HCEC 1CT (cell line): ENCODE measurements at regions not wholly inside any gene's neighbourhood (a gene's known extent, or its start where the extent isn't known, plus 50 kb on each side); places are given as distances from the start of the nearest gene placed in this dataset.

Experiments used
- DNase-seq: peaks from one replicate; pipeline ENCODE4 v3.0.0-alpha.2; 2017

DNA sequence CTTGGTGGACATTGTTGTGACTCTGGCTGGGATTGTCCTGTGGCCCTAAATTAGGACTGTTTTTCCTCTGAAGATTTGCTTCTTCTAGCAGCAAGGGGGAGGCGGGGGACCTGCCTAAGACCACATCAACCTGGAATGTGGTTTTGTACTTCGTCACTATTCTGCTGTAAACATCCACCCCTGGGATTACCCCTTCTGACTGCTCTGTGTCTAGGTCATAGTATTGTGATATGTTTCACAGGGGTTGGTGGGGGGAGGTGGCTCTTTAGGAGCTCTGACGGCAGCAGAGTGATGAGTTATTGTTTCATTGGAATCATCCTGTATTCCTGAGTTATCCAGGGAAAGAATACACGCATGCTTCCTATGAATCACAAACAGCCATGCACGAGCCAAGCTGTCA is 226.4 kb upstream of the MYT1L start:
- DNase-seq = no peak

DNA sequence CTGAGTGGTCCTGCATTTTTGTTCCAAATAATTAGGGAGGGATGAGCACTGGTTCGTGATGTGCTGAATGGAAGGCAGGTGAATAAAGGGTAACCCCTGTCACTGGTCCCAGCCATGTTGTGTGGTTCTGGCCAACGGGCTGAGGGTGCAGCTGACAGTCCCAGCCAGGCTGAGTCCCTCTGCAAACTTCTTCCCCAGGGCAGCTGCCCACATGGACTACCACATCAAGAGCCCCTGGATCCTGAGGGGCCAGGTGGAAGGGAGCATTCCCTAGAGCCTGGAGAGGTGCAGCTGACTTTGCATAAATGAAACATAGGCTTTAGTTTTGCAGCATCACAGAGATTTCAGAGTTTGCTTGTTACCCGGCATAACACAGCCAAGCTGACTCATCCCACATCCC is 219.8 kb upstream of the MYT1L start:
- no peak for DNase-seq

DNA sequence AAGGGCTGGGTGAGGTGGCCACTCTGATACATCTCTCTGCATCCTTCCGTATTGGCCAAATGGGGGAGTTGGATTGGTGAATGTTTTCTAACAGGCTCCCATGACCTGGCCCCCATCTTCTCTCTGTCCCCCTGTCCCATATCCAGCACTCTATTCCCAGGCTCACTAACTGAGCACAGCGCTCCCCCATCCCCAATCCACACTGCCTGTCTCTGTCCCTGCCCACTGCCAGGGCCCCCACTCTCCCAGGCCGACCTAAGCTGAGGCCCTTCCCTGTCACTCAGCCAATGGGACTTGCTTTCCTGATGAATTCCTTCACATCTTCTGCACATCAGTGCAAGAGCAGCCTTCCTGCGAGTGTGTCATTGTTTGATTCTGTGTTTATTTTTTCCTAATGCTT is 216.8 kb upstream of the MYT1L start:
- DNase-seq = no peak

DNA sequence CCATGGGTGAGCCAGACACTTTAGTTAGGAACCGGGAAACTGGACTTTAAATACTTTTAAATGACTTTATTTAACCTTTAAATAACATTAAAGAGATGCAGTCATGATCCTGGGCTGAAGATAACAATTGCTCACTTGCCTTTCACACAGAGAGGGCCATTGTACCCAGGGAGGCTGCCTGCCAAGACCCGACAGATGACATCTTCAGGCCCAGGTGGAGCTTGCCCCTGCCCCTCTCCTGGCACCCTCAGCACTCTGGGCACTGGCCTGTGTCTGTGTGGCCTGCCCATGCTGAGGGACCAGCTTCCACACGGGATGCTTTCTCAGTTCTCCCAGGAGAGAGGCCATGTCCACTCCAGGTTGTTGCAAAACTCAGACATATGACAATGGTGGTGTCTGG is 216.4 kb upstream of the MYT1L start:
- no peak for DNase-seq

DNA sequence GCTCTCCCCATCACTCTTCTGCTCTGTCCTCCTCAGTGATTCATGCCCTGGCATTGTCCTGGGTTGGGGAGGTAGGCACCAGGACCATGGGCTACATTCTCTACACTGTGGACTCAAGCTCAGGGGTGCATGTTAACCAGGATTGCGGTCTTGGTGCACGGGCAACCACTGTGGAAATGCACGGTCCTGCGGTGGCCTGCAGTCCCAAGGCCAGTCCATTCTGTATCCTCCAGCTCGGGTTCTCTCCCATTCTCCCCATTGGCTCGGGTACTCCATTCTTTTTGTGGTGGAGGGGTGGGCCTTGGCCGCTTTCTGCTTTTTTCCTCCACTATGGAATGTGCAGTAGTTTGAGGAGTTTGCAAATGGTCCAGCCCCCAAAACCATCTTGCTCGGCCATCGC is 215.0 kb upstream of the MYT1L start:
- no peak for DNase-seq

DNA sequence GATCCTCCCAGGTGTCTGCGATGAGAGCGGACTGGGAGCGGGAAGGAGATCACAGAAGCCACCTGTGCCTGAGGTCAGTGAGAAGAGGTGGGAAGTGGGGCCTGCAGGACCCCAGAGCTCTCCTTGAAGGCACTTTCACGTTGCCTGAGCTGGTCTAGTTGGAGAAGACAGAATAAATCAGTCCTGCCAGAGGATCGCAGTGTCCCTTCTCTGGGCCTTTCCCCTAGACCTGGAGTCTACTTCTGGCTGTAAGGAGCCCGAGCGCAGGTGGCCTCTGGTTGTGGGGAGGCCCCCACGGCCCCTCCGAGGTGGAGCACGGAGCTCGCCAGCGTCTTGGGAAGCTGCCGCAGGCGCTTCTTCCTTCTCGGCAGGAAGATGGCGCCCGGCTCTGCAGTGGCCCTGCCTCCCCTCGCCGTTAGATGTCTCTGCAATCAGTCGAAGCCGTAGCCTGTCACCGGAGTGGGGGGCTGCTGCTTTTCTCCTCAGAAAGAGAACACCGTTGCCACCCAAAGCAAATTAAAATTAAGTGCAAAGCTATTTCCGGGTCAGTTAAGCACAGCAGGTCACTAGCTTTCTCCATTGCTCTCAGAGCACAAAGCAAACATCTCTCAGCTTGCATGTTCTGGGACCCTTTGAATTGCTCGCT is 212.0 kb upstream of the MYT1L start:
- DNase-seq = no peak

DNA sequence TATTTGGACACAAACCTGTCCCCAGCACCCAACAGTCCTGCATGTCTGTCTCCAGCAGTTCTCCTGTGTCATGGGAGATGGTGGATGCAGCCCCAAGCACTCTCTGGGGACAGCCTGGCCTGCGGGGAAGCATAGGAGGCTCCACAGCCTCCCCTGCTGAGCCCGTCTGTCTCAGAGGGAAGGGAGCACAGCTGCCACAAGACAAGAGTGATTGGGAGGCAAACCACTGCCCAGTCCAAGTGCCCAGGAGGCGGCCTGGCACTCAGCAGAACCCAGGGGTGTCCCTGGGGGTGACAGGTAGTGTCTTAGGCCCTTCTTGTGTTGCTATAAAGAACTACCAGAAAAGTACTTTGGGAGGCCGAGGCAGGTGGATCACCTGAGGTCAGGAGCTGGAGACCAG is 211.2 kb upstream of the MYT1L start:
- no peak for DNase-seq

DNA sequence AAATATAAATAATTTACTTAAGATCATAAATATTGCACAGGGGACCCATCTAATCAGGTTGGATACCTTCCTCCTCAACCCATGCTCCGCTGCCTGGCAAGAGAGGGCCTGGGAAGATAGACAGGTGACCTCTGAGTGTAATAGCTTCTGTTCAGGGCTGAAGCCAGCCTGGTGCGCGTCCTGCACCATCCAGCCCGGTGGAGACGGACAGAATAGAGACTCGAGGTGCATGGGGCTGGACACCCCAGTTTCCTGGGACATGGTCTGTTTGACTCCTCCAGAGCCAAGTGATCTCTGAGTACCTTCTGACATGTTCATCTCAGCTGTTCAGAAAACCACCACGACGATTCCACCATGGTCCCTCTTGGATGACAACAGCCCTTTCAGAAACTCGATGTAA is 209.3 kb upstream of the MYT1L start:
- DNase-seq = no peak

DNA sequence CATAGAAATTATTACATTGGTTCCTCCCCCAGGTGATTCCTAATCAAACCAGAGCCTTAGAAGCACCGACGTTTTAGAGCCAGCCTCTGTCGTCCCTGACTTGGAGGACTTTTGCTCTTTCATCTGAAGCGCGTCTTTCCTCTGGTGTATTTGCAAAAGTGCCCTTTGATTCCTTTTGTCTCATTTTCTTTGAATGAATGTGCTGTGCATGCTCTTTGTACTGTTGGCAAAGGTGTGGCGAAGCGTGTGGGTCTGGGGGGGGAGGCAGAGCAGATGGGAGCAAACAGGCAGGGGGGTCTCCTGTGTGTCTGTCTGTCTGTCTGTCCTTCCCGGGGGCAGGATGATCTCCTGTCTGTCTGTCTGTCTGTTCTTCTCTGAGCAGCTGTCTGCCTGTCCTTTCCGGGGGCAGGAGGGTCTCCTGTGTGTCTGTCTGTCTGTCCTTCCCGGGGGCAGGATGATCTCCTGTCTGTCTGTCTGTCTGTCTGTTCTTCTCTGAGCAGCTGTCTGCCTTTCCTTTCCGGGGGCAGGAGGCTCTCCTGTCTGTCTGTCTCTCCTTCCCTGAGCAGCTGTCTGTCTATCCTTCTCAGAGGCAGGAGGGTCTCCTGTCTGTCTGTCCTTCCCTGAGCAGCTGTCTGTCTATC is 205.5 kb upstream of the MYT1L start:
- no peak for DNase-seq

DNA sequence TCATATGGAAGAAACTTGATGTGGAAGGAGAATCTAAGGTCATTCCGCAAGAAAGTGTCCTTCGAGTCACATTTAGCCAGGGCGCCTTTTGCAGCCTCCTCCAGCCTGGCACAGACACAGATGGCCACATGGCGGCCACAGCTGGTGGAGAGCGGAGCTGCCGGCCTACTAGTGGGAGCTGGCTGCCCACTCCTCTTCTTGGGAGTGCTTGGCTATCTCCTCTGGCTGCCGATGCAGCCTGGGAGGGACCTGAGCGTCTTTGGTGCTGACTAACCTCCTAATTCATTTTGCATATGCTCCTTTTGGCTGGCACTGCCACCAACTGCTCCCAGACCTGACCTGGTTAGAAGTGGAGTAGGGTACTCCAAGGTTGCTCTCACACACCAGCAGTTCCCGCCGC is 199.3 kb upstream of the MYT1L start:
- no peak for DNase-seq

DNA sequence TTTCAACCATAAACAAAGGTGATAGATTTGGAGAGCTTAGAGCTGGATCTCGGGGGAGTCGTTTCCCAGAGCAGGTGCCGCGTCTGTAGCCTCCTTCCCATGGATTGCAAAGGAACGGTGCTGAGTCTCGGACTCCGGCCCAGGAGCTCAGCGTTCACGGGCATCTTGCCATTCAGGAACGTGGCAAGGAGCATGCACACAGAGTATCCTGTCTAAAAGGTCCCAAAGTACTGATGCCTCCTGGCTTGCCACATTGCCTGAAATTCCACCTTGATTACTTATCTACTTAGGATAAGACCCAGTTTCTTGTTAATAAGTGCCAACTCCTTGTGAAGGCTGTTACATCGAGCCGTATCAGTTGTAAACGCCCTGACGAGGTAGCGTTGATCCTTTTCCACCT is 197.8 kb upstream of the MYT1L start:
- no peak for DNase-seq

DNA sequence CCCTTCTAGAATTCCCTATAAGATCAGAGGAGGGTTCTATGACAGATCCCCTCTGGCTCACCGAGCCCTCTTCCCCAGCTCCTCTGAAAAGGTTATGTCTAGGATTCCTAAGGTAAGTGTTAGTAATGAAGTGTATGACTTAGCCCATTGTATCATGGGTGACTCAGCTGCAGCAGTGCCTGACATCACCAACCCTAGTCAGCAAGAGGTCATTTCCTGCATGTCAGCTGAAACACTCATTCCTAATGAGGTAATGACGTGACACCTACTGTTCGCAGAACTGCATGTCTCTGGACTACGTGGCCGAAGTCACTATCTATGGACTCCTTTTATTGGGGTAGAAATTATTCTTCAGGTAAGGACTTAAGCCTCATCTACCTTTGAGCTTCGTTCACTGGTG is 196.1 kb upstream of the MYT1L start:
- no peak for DNase-seq

DNA sequence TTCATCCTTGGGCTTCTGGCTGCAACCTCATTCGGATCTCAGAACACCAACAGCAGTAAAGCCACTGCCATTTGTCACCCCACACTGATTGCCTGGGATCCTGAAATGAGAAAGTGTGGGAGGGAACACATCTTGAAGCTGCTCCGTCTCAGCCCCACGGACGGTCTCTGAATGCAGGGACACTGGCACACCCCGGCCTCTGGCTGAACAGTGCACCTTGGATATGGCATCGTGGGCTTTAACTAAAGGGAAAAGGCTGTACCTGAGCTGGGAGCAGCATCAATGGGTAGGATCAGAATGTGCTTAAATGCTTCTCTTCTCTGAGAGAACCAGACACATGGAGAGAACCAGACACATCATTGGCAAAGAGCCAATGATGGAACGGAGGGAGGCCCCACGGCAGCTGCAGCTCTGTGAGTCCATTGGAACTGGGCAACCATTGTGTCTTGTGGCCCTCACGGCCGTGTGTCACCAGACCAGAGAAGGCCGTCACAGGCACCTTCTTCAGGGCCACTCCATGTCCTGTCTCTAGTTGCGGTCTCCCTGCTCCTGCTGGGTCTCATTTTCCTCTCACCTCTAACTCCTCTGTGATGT is 193.4 kb upstream of the MYT1L start:
- DNase-seq = no peak

DNA sequence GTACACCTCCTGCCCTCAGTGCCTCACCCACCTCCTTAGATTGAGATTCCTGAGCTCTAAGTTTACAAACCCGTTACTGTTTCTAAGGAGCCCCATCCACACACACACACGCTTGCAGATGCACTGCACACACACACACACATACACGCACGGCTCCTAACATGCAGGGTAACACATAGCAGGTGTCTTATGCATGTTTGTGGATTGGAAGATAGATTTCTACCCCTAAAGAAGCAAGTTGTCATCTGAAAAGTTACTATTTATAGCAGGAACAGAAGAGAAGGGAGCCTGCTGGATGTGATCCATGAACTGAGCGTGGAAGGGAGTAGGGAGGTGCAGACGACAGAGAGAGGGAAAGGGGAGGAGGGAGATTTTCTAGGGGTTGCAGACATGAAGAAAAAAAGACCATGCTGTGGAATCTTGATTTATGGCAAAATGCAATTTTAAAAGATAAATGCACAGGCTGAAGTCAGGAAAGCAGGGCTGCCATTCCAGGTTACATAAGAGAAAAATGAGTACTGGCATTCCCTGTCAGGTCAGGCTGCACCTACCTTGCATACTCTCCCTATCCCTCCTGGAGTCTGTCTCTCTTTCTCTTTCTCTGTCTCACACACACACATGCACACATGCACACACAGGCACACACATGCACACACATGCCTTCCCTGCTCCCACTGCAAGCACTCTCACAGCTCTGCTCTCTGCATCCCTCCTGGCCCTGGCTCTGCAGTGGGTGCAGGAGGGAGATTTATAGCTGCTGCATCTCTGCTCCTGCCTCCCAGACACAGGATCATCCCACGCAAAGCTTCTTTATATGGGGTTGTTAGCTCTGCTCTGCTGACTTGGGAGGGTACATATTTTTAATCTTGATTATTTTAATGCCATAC is 192.6 kb upstream of the MYT1L start:
- DNase-seq = no peak

DNA sequence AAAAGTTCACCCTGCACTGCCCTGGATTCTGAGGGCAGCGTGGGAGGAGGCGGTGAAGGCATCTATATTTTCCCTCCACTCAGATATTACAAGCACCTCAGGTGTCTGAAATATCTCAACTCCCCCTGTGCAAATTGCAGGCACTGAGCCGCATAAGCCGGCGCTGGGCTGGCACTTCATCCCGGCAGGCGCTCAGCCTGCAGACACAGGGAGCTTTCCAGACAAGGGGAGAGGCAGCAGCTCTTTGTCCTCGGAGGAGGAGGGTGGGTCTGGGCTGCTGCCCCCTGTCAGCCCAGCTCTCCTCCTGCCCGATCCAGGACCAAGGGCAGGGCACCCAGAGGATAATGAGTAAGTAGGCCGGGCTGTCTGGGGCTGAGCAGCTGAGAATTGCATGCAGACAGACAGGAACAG is 189.3 kb upstream of the MYT1L start:
- no peak for DNase-seq

DNA sequence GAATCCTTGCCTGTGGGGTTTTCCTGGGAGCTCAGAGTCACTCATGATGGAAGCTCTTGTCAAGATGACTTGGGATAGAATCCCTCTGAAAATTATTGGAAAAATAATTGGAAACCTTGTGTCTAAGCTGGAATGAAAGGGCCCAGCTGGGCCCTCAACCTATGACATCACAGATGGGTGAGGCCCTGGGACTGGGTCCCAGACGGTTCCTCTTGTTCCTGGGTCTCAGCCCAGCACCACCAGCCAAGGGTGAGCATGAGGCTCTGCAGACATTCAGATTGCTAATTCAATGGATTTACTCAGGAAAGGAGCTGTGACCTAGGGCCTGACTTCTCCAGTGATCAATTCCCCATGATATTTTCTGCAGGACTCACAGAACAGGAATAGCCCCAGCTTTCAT is 188.3 kb upstream of the MYT1L start:
- no peak for DNase-seq

DNA sequence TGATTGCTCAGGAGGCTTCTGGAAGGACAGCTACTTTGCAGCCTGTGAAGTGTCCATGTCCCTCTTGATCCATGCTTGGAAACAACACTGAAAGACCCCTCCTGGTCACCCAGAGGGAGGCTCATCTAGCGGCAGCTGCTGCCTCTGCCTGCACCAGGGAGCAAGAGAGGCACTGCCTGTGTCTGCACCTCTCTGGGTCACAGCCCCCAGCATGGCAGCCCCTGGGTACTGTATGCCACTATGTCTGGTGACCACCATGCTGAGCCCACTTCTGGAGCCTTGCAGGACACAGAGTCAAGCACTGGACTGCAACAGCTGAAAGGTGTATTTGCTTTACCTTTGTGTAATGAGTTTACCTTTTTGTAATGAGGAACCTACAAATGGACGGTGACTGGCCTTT is 186.3 kb upstream of the MYT1L start:
- DNase-seq = no peak

DNA sequence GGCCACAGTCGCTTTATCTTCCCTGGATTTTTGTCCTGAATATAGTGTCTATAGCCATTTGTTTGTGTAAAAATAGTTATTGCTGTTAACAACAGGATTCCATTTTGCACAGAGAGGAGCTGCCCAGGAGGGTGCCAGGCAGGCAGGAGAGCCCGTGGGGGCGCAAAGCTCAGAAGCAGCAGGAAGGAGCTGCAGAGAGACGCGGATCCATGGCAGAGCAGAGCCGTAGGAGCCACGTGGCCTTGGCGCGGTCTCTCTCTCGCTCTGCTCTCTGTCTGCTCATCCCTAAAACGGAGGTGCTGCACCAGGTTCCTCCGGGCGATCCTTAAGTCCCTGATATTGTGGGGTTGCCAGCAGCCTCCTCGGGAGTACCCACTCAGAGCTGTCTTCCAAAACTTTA is 185.3 kb upstream of the MYT1L start:
- no peak for DNase-seq

DNA sequence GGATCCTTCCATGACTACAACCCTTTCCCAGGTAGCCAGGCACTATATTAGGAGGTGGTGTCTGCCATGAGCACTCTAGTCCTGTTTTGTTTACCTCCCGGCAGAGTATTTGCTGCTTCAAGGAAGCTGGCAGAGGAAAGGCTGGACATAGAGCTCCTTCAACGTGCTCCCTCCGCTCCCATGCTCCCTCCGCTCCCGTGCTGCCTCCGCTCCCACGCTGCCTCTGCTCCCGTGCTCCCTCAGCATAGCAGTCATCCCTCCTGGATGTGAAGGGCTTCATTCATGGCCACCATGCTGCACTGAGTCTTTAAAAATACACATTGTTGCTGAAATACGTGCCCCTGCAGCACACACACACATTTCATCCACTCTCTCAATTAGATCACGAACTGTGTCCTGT is 181.9 kb upstream of the MYT1L start:
- no peak for DNase-seq

DNA sequence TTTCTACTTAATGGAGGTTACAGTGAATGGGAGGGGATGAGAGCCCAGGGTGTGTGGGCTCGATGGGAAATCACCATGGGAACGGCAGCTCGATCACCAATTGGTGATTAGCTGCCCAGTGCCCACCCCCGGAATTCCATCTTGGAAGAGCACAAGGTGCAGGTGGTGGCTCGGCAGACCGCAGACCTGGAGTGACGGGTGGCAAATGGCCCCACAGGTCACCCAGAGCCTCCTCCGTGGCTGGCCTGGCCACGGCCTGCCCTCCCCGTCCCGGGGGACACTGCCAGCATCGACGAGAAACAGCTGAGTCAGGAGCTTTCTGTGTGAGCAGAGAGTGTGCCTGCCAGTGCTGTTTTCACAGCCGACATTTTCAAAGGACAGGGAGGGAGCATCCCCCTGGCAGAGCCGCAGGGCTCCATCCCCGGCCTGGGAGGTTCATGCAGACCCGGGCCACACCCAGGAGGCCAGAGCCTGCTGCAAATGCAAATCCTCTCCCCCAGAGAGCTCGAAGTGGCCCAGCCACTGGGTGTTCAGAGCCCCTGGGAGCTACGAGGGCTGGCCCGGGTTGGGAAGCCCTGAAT is 176.4 kb upstream of the MYT1L start:
- DNase-seq = no peak

DNA sequence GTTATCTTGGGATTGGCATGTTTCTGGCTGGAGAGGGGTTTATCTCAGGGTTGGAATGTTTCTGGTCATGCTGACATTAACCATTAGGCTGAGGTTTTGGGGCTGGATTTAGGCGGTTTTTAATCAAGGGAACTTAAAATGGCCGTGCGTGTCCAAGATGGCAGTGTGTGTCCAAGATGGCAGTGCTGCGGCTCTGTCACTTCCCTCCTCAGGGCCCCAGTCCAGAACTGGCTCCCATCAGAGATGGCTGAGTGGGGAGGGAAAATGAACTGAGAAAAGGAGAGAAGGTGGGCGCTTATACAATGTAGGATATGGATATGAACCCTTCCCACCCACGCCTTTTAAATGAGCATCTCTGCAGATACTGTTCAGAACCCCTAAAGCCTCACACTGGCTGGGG is 175.5 kb upstream of the MYT1L start:
- no peak for DNase-seq

DNA sequence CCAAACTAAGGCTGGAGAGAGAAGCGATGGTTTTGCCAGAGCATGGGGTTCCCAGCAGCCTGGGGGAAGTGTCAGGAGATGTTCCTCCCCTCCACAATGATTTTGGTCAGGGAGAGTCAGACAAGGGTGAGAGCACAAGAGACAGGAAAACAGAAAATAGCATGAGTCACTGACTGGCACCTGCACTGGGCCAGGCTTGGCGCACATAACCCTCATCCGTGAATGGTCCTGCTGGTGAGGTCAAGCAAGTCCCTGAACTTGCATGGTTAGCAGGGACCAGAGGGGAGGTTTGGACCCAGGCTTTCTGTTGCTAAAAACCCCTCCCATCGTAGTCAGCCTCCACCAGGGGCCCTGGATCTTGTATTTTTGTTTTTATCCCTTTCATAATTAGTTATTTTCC is 174.5 kb upstream of the MYT1L start:
- DNase-seq = no peak

DNA sequence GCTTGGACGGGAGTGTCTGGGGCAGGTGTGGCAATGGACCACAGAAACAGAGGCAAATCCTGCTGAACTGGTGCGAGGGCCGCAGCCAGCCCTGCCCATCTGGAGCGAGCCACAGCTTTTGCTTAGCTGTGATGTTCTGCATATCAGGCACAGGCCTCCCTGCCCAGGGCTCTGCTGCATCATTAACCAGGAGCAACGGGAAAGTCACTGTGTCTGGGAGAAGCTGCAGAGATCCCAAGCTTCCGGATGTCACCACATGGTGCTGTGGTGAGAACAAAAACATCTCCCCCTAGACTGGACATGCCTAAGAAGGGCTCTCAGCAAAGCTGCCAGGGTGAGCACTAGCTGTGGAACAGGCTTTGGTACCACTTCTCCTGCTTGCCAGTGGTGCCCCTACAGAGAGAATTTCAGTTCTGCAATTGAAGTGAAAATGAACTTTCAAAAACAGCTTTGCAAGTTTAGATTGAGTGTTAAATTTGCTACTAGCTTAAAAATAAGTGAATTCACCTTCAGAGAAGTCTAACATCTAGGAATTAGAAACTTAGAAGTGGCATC is 172.9 kb upstream of the MYT1L start:
- no peak for DNase-seq
